HG03558 (cell line): ENCODE measurements at regions not wholly inside any gene's neighbourhood (a gene's known extent, or its start where the extent isn't known, plus 50 kb on each side); places are given as distances from the start of the nearest gene placed in this dataset.
"Not testable (repeated sequence)": the region's sequence is repeated elsewhere in the genome, so short reads cannot be mapped to it uniquely, and the experiment has no call there.

Experiments
- ATAC-seq: cut with Tn5 transposase; IDR thresholded peaks from one replicate; pipeline ENCODE4 v1.9.1; 2021; ENCODE audit warnings: moderate number of reproducible peaks; ENCODE audit not compliant: unreplicated experiment; ENCODE audit errors: extremely low read depth

GRCh38 chr15:81875717-81876116 is 170.1 kb downstream of the MEX3B start:
- ATAC-seq: not testable (repeated sequence)

- not testable (repeated sequence) for ATAC-seq
Measured at GRCh38 chr15:81870746-81871106, 175.1 kb downstream of the MEX3B start.

GRCh38 chr15:81870062-81870745 is 175.6 kb downstream of the MEX3B start:
- not testable (repeated sequence) for ATAC-seq

GRCh38 chr15:81869161-81869954 is 176.5 kb downstream of the MEX3B start:
- no peak for ATAC-seq

- peak; percentile 80 for ATAC-seq
Measured at GRCh38 chr15:81865850-81866537, 179.8 kb downstream of the MEX3B start.

GRCh38 chr15:81863162-81863561 is 182.7 kb downstream of the MEX3B start:
- no peak for ATAC-seq

- ATAC-seq: no peak
Measured at GRCh38 chr15:81859737-81860516, 185.9 kb downstream of the MEX3B start.

- ATAC-seq: no peak
Measured at GRCh38 chr15:81858586-81858985, 187.2 kb downstream of the MEX3B start.

- ATAC-seq: no peak
Measured at GRCh38 chr15:81858136-81858535, 187.7 kb downstream of the MEX3B start.

- no peak for ATAC-seq
Measured at GRCh38 chr15:81856634-81857026, 189.2 kb downstream of the MEX3B start.

- ATAC-seq: no peak
Measured at GRCh38 chr15:81856001-81856633, 189.7 kb downstream of the MEX3B start.

GRCh38 chr15:81853150-81853748 is 192.6 kb downstream of the MEX3B start:
- ATAC-seq: no peak

- no peak for ATAC-seq
Measured at GRCh38 chr15:81852411-81853149, 193.2 kb downstream of the MEX3B start.

- no peak for ATAC-seq
Measured at GRCh38 chr15:81851757-81852156, 194.1 kb downstream of the MEX3B start.

- no peak for ATAC-seq
Measured at GRCh38 chr15:81851325-81851724, 194.5 kb downstream of the MEX3B start.

- ATAC-seq: no peak
Measured at GRCh38 chr15:81849289-81849688, 196.5 kb downstream of the MEX3B start.

- no peak for ATAC-seq
Measured at GRCh38 chr15:81848701-81849100, 197.1 kb downstream of the MEX3B start.

GRCh38 chr15:81843757-81844407 is 201.9 kb downstream of the MEX3B start:
- no peak for ATAC-seq
